T-helper 17 cell (primary cell): ENCODE measurements at regions not wholly inside any gene's neighbourhood (a gene's known extent, or its start where the extent isn't known, plus 50 kb on each side); places are given as distances from the start of the nearest gene placed in this dataset.

Experiments
- ATAC-seq: fragments of 150-1000 bp; cut with Tn5 transposase; 2 replicates; pipeline ENCODE4 v1.10.0; 2021; ENCODE audit warnings: mild to moderate bottlenecking, moderate library complexity
- DNase-seq, 3 donors: peaks; one replicate each; pipeline versions ENCODE4 v3.0.0 to v3.0.0-alpha.2; 2020 to 2021
- H3K9me3 ChIP-seq: one replicate; pipeline ENCODE4 v1.7.0; 2013; ENCODE audit warnings: low read length, mild to moderate bottlenecking; ENCODE audit not compliant: control insufficient read depth, poor library complexity, severe bottlenecking
- H3K27ac Mint-ChIP-seq: one replicate; pipeline ENCODE4 v1.8.0; 2022; ENCODE audit warnings: mild to moderate bottlenecking, moderate library complexity, mixed read lengths
- H3K27me3 Mint-ChIP-seq: one replicate; pipeline ENCODE4 v1.8.0; 2022; ENCODE audit warnings: mixed read lengths
- H3K36me3 Mint-ChIP-seq: one replicate; pipeline ENCODE4 v1.8.0; 2022; ENCODE audit warnings: low read depth, mixed read lengths
- H3K4me1 Mint-ChIP-seq: one replicate; pipeline ENCODE4 v1.8.0; 2022; ENCODE audit warnings: mild to moderate bottlenecking, mixed read lengths
- H3K4me3 Mint-ChIP-seq: one replicate; pipeline ENCODE4 v1.8.0; 2022; ENCODE audit warnings: mild to moderate bottlenecking, moderate library complexity, mixed read lengths

DNA sequence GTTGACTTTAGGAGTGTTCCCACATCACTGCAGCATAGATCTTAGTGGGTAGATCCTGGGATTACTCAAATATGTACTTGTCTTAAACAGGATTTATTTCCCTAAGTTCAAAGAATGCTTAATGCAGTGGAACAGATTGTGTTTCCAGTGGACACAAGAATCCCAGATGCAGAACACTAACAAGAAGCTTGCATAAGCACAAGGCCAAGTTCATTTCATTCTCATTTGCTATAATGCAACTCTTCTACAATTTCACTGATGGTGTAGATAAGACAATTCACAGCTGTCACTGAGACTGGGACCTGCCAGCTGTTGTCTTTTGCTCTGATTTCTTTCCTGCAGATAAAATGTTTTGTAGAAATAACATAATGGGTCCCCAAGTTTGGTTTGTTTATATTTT is 225.6 kb downstream of the NFKBIZ start:
- peaks cover 2% of the 10 kb centered on the region for H3K36me3 Mint-ChIP-seq
- H3K4me3 Mint-ChIP-seq, result no peak overlapping the region
- no peak overlapping the region for H3K27ac Mint-ChIP-seq
- H3K9me3 ChIP-seq, result no peaks in the 10 kb centered on the region
- no peak for DNase-seq
- H3K27me3 Mint-ChIP-seq, result no peaks in the 10 kb centered on the region
- peaks cover 3% of the 10 kb centered on the region for H3K4me1 Mint-ChIP-seq
- no peak for ATAC-seq

DNA sequence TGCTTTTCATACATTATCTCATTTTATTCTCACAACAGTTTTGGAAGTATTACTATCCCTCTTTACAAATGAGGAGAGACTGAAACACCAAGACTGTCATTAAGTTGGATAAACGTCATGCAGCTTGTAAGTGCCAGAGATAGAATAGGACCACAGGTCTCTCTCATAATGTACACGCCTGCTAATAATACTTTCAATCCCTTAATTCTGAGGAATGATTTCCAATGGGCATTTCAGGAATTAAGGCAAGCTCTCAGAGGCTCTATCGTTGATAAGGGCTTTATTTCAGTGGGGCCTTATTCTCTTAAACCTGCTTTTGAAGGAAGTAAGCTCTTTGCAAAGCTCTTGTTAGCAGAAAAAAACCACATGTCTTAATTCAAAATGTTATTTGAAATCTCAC is 229.1 kb downstream of the NFKBIZ start:
- H3K4me1 Mint-ChIP-seq, result peaks cover 6% of the 10 kb centered on the region
- H3K27me3 Mint-ChIP-seq, result no peaks in the 10 kb centered on the region
- no peak for DNase-seq
- ATAC-seq, result no peak
- H3K9me3 ChIP-seq, result no peaks in the 10 kb centered on the region
- peaks cover 2% of the 10 kb centered on the region for H3K36me3 Mint-ChIP-seq
- peak overlapping the region; percentile 62 for H3K27ac Mint-ChIP-seq
- no peak overlapping the region for H3K4me3 Mint-ChIP-seq

DNA sequence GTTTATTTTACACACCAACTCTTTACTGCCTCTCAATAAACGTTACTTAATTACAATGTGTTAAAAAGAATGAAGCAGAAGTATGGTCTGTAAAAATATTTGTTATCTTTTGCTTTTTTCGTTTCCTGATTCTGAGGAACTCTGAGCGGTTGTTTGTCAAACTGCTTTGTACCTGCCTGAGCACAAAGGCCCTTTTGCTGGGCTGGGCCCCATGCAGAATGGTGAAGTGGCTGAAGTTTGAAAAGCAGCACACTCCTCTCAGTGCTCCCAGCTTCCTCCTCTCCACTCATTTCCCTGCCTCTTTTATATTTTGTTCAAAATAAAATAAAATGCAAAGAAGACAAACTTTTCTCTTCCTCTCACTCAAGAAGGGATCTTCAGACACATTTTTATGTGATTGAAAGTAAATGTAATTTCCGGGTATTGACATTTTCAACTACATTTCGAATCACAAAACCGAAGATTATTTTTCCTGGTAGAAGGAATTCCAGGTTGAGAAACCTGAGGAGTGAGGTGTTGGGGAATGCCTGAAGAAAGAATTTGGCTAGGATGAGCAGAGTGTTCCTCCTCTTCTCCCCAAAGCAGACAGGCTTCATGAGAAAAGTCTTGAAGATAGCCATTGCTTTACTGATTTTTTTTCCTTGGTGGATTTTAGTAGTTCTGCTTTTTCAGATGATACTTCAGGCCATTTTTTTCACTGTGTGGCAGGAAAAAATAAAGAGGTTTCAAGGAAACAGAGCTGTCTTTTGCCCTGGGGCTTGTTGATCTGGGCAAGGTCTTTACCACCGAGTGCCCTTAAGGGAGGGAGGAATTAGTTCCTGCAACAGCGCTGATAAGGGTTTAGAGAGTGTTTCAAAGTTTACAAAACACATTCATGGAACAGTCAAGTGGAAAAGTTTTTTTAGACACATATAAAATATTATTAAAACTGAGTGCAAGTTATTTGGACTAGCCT is 229.8 kb downstream of the NFKBIZ start:
- ATAC-seq, result peak; percentile 33
- H3K4me1 Mint-ChIP-seq, result peaks cover 6% of the 10 kb centered on the region
- DNase-seq, result no peak

DNA sequence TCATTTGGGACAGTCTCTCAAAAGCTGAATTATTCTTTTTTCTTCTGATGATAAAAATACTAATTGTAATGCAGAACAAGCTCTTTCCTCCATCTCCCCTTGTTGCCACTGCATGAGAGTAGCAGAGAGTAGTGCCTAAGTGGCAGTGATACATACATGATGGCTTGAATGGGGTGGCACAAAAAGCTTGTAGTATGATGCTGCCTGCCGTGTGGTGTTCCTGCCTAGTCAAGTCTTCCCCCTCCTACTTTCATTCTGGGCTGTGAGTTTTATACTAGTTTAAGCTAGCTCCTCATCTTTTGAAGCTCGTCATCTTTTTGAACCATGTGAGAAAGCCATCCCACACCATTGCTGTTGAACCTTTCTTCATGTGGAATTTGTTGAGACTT is 230.5 kb downstream of the NFKBIZ start:
- no peak overlapping the region for H3K4me3 Mint-ChIP-seq
- no peak for ATAC-seq
- H3K27me3 Mint-ChIP-seq, result no peaks in the 10 kb centered on the region
- H3K9me3 ChIP-seq, result no peaks in the 10 kb centered on the region
- DNase-seq, result no peak
- peaks cover 5% of the 10 kb centered on the region for H3K4me1 Mint-ChIP-seq
- H3K27ac Mint-ChIP-seq, result no peak overlapping the region
- peaks cover 2% of the 10 kb centered on the region for H3K36me3 Mint-ChIP-seq

More for the DNA sequence above, 229.8 kb downstream of the NFKBIZ start:
- Mint-ChIP-seq H3K27me3 (no peaks in the 10 kb centered on the region), H3K27ac (peak overlapping the region; percentile 62), H3K36me3 (peaks cover 2% of the 10 kb centered on the region), H3K4me3 (no peak overlapping the region)
- H3K9me3 ChIP-seq, result no peaks in the 10 kb centered on the region

DNA sequence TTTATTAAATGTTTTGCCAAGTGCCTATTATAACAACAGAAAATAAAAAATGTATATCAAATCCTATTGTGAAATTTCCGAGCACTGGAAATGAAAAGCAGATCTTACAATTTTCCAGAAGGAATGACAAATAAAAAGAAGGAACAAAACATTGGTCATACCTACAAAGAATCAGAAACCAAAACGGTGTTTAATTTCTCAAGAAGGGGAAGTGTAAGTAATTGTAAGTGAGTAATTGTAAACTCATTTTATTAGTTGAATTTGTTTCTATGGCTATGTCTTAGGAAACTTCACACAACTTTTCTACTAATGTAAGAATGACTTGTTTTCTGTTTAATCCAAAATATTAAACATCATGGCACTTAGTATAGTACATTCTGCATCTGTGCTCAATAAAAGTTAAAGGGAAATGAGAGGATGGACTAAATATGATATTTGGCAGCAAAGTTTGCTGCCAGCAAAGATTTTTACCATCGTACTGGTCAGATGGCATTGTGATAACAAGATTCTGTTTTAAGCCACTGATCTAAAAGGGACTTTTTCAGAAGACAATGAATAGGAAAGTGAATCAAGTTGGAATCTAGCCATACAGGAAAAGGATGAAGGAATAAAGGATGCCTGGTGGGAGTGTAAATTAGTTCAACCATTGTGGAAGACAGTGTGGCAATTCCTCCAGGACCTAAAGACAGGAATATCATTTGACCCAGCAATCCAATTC is 232.4 kb downstream of the NFKBIZ start:
- DNase-seq, result no peak
- peaks cover 3% of the 10 kb centered on the region for H3K4me1 Mint-ChIP-seq
- H3K27ac Mint-ChIP-seq, result no peak overlapping the region
- H3K9me3 ChIP-seq, result no peaks in the 10 kb centered on the region
- peaks cover 7% of the 10 kb centered on the region for H3K27me3 Mint-ChIP-seq
- no peak overlapping the region for H3K4me3 Mint-ChIP-seq
- ATAC-seq, result no peak
- peaks cover 2% of the 10 kb centered on the region for H3K36me3 Mint-ChIP-seq

DNA sequence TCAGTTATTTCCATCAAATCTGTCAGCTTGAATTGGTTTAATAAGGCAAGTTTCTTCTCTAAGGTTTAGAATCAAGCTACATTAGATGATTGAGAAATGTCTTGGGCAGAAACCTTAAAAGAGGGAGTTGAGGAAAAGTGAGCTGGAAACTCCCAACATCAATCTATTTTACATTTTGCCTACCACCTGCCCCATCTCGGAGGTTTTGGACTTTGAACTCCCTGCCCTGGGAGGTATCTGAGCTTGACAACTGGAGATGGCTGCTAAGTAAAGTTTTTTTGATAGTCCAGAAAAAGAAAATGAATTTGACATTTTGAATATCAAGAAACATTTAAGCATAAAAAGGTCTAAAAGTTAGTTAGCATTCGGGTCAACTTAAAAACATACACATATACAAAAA is 234.2 kb downstream of the NFKBIZ start:
- Mint-ChIP-seq H3K36me3 (peaks cover 2% of the 10 kb centered on the region), H3K27me3 (peaks cover 7% of the 10 kb centered on the region), H3K4me1 (peaks cover 3% of the 10 kb centered on the region), H3K27ac (no peak overlapping the region), H3K4me3 (no peak overlapping the region)
- H3K9me3 ChIP-seq, result no peaks in the 10 kb centered on the region
- no peak for DNase-seq
- ATAC-seq, result no peak

DNA sequence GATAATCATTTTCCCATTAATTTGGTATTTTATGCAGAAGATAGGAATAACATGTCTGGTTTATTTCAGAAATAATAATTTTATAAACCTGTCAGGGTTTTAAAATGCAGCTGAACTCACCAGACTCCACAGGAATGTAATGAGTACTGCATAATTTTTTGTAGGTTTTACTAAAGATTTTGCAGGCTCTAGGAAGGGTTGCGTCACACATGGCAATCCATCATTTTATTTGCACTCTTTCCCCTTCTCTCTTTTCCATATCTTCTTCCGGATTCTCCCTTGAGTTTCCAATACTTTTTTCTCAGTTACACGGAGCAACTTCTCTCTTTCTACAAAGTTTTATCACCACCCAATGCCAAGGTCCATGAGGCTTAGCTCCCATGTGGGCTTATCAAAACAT is 234.7 kb downstream of the NFKBIZ start:
- H3K9me3 ChIP-seq, result no peaks in the 10 kb centered on the region
- peaks cover 3% of the 10 kb centered on the region for H3K4me1 Mint-ChIP-seq
- ATAC-seq (no peak), DNase-seq (no peak)
- no peak overlapping the region for H3K4me3 Mint-ChIP-seq
- peaks cover 2% of the 10 kb centered on the region for H3K36me3 Mint-ChIP-seq
- no peak overlapping the region for H3K27ac Mint-ChIP-seq
- H3K27me3 Mint-ChIP-seq, result peaks cover 7% of the 10 kb centered on the region

DNA sequence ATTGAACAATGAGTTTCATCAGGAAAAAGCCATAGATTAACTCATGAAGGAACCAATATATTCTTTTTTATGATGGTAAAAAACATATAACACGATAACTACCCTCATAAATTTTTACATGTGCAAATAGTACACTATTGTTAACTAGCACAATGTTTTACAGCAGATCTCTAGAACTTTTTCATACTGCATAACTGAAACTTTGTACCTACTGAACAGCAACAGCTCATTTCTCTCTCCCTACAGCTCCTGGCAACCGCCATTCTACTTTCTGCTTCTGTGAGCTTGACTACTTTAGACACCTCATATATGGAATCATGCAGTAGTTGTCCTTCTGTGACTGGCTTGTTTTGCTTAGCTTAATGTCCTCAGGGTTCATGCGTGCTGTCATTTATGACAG is 235.4 kb downstream of the NFKBIZ start:
- DNase-seq, result no peak
- H3K27ac Mint-ChIP-seq, result no peak overlapping the region
- no peak for ATAC-seq
- peaks cover 7% of the 10 kb centered on the region for H3K27me3 Mint-ChIP-seq
- no peak overlapping the region for H3K4me3 Mint-ChIP-seq
- peaks cover 3% of the 10 kb centered on the region for H3K4me1 Mint-ChIP-seq
- no peaks in the 10 kb centered on the region for H3K9me3 ChIP-seq
- peaks cover 2% of the 10 kb centered on the region for H3K36me3 Mint-ChIP-seq

DNA sequence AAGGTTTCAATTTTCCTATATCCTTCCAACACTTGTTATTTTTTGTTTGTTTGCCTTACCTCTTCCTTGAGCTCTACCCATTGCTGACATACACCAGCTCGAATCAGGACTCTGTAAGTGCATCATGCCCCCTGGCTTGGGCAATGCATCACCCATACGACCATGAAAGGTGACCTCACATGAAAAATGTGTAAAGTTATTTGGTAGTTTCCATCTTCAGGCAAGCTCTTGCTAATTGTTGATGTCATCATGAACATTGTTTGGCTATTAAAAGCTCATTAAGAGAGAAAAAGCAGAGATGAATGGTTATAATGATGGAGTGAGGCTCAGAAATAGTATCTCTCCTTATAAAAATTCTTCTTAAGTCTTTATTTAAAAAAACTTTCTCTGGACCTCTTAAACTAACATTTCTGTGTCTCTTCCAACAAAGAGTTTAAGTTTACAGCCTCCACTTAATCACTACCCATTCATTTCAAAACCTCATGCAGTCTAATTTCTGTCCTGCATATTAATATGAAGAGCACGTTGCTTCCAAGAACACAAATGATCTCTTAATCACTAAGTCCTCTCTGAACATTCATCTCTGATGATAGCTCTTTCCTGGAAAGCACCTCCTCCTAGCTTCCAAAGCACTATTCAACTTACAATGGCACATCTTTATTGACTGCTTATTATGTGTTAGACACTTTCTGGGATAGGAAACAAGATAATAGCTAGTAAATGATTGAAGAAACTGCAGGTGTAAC is 236.3 kb downstream of the NFKBIZ start:
- H3K4me1 Mint-ChIP-seq, result peaks cover 3% of the 10 kb centered on the region
- H3K36me3 Mint-ChIP-seq, result no peaks in the 10 kb centered on the region
- H3K9me3 ChIP-seq, result no peaks in the 10 kb centered on the region
- peaks cover 7% of the 10 kb centered on the region for H3K27me3 Mint-ChIP-seq
- DNase-seq, result no peak
- no peak for ATAC-seq
- H3K27ac Mint-ChIP-seq, result no peak overlapping the region
- no peak overlapping the region for H3K4me3 Mint-ChIP-seq

DNA sequence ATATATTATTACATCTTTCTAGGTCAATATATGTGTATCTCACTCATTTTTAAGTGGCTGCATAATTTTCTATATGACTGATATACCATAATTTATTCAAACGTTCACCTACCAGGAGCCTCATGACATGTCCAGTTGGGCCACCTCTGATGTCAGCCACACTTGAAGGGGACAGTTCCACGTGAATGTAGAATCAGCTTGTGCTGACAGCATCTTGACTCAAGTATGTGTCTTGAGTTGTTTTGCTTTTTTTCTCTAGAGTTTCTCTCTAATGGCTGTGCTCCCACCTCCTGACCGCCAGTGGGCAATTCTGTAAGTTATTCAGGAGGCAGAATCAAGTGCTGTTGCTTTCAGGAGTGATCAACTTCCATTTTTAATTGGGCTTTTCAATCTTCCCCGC is 237.9 kb downstream of the NFKBIZ start:
- no peak for DNase-seq
- Mint-ChIP-seq H3K4me1 (no peaks in the 10 kb centered on the region), H3K4me3 (no peak overlapping the region), H3K27ac (no peak overlapping the region), H3K27me3 (peaks cover 7% of the 10 kb centered on the region), H3K36me3 (no peaks in the 10 kb centered on the region)
- H3K9me3 ChIP-seq, result no peaks in the 10 kb centered on the region
- no peak for ATAC-seq

DNA sequence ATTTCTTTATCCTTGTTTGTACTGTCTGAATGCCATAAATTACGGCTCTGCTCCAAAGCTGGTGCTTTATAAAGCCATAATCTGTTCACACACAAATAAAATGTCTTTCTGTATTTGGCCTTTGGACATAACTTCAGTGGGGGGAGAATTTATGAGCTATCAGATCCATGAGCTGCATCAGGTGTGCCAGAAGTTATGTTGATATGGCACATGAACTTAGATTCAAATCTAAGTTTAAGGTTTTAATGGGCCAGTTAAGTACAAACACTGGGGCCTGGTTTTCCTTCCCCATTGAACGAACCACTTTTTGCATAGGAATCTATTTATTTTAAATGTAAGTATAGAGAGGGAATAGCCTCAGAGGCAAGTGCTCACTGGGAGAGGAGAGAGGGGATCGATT is 239.9 kb downstream of the NFKBIZ start:
- ATAC-seq (no peak), DNase-seq (no peak)
- H3K27ac Mint-ChIP-seq, result no peak overlapping the region
- H3K4me3 Mint-ChIP-seq, result no peak overlapping the region
- H3K9me3 ChIP-seq, result no peaks in the 10 kb centered on the region
- peaks cover 8% of the 10 kb centered on the region for H3K4me1 Mint-ChIP-seq
- no peaks in the 10 kb centered on the region for H3K36me3 Mint-ChIP-seq
- H3K27me3 Mint-ChIP-seq, result peaks cover 7% of the 10 kb centered on the region

DNA sequence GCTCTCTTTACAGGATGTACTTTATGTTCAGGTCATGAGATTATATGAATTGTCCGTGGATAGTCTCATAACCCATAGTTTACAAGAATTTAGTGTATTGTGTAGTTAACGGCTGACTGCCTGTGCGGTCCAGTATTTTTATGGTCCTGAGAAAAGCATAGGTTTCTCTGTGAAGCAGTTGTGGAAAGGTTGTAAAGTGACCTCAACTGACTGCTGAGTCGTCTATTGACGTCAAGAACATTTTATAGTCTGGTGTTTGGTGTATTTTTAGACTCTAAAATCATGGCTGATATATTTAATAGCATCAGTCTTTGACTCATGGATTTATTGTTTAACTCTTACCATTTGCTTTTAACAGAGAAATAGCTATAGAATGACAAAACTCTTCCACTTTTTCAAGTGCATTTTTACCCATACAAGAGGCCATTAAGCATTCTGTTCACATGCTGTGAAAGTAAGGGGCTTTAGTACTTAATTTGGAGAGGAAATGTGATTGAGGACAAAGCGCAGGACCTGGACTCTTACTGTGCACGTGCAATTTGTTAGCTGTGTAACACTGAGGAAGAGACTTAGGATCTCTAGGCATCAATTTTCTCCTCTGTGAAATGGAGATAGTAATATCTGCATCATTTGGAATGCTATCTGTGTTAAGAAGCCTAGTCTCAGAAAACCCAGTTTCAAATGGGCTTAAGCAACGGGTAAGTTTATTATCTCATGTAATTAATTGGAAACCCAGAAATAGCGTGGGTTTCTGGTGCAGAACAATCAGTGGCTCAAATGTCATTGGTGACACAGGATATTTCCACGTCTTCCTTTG is 240.8 kb downstream of the NFKBIZ start:
- no peak for ATAC-seq
- H3K4me1 Mint-ChIP-seq, result peaks cover 8% of the 10 kb centered on the region
- no peak overlapping the region for H3K27ac Mint-ChIP-seq
- H3K27me3 Mint-ChIP-seq, result peaks cover 7% of the 10 kb centered on the region
- DNase-seq, result no peak
- H3K9me3 ChIP-seq, result no peaks in the 10 kb centered on the region
- no peak overlapping the region for H3K4me3 Mint-ChIP-seq
- no peaks in the 10 kb centered on the region for H3K36me3 Mint-ChIP-seq

DNA sequence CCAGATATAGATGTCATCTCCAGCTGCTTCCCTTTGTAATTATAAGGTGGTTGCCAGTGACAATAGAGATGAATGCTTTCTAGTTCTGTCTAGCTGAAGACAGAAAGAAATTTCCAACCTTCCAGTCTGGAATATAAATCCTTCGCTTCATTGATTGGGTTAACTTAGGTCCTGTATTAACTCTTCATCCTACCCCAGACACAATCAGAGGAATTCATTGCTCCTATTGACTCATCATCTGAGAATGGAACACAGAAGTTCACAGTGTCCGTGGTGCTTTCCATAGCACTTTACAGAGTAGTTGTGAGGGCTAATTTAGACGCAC is 241.4 kb downstream of the NFKBIZ start:
- DNase-seq (no peak), ATAC-seq (no peak)
- H3K9me3 ChIP-seq, result no peaks in the 10 kb centered on the region
- Mint-ChIP-seq H3K36me3 (no peaks in the 10 kb centered on the region), H3K4me3 (no peak overlapping the region), H3K4me1 (peaks cover 8% of the 10 kb centered on the region), H3K27ac (no peak overlapping the region), H3K27me3 (peaks cover 2% of the 10 kb centered on the region)
